NCI-H2196 treated with DMSO at 0.1 percent for 48 hours (cell line): ENCODE measurements at regions not wholly inside any gene's neighbourhood (a gene's known extent, or its start where the extent isn't known, plus 50 kb on each side); places are given as distances from the start of the nearest gene placed in this dataset.

Experiments
- DNase-seq: peaks from one replicate; lab custom pipeline; 2025; ENCODE audit not compliant: unreplicated experiment; lab: John Stamatoyannopoulos, UW

DNA sequence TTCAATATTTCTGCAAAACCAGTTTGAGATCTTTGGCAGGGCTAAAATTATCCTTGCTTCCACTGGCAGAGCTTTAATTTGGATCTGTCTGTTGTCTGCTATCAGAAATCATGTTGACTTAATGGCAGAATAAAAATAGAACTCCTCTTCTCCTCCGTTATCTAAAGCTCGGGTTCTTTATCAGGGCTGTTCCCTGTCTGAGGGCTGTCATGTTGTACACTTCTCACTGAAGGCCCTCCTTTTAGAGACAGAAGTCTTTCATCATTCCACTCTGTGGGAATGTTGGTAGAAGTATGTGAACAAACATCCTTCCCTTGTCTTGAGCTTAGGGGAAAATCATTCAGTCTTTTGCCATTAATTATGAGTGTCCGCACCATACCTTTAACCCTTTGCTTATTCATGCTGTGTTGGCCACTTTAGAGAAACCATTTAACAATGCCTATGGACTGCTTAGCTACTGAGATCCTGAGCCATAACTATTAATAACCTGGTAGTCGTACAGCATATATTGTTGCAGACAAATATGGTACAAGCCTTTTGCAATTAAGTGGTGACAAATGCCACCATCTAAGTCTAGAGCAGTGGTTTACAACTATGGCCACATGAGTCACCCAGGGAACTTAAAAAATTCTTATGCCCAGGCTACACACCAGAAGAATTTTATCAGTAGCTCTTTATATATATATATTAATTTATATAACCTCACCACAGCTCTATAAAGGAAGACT, 226.0 kb upstream of the TPM1 start:
- no peak for DNase-seq

DNA sequence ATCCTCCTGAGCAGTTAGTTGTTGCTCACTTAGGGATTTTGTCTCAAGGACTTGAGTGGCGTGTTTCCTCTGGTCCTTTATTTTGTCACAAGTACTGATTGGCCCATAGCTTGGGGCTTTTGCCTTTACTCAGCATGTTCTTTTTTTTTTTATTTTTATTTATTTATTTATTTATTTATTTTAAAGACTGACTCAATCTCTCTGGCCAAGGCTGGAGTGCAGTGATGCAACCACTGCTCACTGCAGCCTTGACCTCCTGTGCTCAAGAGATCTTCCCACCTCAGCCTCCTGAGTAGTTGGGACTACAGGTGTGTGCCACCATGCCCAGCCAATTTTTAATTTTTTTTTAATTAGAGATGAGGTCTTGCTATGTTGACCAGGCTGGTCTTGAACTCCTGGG, 223.9 kb upstream of the TPM1 start:
- no peak for DNase-seq

DNA sequence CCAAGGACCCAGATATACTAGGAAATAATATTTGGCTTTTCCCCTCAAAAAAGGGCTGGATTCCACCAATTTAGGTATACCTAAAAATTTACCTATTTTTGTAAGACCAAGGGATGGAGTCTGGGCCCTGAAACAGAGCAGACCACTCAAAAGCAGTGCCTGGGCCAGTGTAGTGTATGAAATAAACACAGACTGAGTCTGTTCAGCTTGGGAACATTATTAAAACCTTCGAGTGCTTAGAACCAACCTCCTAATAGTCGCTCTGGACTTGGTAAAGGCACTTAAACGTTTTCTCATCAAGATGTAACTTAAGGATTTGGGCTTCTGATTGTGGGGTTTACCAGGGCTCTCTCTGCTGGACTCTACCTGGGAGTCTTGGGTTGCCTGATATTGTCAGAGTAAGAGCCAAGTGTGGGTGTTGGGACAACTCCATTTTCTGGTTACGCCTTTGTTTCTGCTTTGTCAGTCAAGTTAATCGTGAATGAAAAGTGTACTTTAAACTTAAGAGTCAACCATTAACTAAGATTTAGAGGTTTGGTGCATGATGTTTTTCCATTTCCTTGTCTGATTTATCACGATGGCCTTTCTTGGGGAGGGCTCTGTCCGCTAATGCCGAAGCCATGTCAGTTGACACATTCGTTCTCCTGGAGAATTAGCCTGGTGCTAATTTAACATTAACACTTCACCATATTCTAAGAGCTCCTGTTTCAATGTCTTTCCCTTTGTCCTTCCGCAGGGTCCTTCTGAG, 221.0 kb upstream of the TPM1 start:
- DNase-seq, result no peak

- DNase-seq, result no peak
Measured at GRCh38 chr15:62822228-62822627, 220.3 kb upstream of the TPM1 start.

DNA sequence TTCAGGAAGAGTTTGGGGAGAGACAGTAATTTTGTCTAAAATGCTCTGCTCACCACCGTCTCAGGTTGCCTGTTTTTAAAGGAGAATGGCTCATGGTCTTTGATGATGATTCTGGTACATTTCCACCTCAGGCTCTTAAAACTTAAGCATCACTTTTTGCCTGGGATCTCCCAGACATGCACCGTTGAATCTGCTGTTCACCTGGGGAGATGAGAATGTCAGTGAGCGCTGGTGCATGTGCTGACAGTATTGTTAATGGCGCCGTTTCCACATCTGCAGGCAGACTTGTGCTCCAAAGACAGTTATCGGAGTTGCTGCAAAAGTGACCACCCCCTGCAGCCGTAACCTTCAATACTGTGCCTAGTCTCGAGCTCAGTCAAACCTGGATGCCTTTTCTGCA, 219.0 kb upstream of the TPM1 start:
- no peak for DNase-seq

DNA sequence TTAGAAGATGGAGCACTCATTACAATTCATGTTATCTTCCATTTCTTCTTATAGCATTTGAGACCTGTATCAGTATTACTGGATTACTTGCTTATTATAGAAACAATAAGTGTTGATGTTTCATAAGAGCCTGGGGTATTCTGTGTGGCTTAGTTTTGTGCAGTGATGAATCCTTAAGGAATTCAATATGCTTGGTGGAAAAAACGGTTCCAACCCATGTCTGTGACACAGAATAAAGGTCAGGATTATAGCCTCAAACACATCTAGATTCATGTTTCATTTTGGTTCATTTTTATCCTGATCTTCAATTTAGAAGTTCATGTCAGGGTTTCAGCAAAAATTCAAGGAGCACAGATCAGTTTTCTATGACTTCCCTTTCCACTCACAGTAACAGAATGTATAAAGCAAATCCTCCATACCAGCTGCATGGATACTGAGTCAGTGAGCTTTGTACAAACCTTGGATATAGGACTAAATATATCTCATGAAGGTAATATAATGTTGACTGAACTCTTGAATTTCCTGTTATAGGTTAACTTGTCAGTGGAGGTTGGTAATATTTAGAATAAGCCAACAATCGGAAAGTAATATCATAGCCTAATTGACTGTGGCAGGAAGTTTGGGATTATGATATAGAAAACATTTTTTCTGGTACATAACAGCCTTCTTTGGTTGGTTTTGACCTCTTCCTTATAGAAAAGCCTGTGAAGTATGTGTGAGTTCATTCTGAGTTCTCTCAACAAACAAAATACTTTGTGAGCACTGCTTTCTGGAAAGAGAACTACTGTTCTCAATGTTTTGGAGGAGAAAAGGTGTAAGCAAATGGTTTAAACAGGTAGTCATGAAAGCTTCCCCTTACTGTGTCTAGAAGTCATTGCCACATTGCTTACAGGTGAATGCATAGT, 218.2 kb upstream of the TPM1 start:
- no peak for DNase-seq

DNA sequence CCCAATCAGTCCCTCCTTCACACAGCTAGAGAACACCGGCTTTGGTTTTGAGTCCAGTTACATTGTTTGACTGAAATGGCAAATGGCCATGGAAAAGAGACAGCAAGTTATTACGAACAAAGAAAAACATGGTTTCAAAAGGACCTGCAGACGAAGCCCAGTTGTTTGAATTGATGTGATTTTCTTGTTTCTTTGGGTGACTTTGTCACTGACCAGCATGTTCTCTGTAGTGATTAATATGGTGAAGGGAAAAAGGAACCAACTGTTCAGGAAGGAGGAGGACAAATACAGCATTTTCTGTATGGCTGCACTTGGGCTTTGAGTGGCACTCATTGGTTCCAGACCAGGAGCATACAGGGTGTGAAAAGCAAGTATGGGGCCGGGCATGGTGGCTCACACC, 217.4 kb upstream of the TPM1 start:
- DNase-seq, result no peak

DNA sequence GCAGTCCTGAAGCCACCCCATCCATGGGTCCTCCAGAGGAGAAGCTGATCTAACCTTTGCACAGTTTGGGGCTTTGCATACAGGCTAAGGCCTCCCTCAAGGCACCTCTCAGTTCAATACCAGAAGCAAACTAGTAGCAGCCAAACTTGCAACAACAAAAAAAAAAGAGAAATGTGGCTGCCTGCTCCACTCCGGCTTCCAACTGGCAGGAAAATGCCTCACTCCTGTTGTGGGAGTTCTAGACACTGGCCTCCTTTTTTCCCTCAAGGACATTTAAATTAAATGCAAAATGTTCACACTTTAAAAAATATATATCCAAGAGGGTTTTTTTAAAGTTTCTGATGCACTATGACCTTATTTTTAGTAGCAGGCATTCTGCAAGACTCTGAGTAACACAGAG, 216.0 kb upstream of the TPM1 start:
- no peak for DNase-seq

- no peak for DNase-seq
Measured at GRCh38 chr15:62828364-62828763, 214.2 kb upstream of the TPM1 start.

- no peak for DNase-seq
Measured at GRCh38 chr15:62832231-62832630, 210.3 kb upstream of the TPM1 start.

GRCh38 chr15:62833646-62834045, 208.9 kb upstream of the TPM1 start:
- no peak for DNase-seq

DNA sequence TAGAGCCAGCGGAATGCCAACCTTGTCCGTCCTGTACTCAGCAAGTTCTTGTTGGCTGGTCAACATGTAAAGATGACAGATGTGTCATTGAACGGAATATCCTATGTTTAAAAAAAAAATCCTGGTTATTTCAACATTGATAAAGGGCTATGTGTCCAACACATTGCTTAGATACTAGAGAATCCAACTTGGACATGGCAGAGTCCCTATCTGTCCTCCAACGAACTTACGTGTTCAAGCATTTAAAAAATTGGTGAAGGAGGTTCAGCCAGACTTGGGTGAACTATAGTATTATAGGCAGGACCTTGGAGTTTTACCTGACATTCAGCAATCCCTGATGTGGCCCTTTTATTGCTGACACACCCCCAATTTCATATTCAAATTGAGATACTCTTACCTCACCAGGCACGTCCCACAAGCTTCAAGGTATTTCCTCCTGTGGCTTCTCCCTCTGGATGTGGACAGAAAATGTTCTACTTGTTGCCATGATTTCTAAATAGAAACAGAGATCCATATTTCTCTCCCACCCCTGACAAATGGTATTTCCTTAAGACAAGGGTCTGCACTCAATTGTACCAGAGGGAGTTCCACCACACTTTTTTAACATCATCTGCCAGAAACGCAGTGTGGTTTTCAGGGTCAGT, 207.7 kb upstream of the TPM1 start:
- DNase-seq, result no peak

GRCh38 chr15:62835351-62835750, 207.2 kb upstream of the TPM1 start:
- no peak for DNase-seq

- no peak for DNase-seq
Measured at GRCh38 chr15:62835762-62836161, 206.8 kb upstream of the TPM1 start.

GRCh38 chr15:62840526-62841268, 201.8 kb upstream of the TPM1 start:
- no peak for DNase-seq

DNA sequence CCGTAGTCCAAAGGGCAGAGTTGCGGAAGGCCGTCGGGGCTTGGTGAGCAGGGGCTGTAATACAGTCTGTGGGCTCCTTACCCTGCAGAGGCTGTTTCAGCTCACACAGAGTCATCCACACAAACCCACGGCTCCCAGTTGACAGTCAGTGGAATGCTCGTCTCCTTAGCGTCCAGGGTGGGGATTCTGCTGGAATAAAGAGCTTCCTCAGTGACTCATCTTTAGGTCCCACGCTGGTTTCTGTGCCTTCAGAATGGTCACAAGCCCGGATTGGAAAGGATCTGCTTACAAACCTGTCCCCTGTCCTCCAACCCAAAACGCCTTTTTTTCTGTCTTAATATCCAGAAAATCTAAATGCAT, 201.3 kb upstream of the TPM1 start:
- no peak for DNase-seq

- DNase-seq, result no peak
Measured at GRCh38 chr15:62841891-62842559, 200.5 kb upstream of the TPM1 start.

DNA sequence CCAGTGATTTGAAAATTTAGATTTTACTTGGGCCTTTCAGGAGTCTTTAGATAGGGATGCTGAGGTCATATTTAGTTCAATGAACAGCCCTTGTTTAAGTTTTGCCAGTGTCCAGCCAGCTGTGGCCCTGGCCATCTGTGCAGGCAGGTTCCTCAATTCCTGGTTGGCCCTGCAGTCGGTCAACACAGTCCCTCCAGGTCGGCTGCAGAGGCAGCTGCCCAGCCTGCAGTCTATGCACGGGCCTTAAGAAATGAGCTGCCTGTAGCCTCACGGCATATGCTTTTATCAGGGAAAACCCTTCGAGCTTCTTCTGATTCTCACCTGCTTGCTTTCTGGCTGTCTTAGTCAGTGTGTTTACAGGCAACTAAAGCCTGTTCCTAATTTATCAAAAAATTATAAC, 199.2 kb upstream of the TPM1 start:
- DNase-seq, result no peak

DNA sequence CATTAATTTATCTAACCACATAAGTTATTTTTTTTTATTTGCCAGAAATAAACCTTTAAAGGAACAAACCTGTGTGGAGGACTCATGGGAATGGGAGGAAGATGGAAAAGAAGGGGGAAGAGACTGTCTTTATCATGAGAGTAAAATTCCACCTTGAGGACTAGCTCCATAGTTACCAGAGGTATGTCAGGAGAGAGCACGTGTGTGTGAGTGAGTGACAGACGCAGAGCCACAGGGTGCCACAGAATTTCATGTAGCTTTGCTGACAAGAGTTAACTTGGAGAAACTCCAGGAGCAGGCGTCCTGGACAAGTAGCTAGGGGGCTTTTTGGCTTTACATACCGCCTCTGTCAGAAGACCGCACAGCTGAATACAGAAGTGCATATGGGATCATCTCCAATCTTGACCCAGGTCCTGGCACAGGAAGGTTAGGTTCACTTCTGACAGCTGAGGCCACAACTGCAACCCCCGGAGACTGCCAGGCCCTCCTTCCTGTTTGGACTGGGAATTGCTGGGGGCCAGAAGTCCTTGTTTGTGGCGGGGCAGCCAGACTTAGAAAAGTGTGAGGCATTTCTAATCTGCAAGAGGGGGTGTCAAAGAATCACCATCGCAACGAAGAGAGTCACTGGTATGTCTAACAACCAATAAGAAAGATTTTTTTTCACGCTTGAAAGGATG, 197.8 kb upstream of the TPM1 start:
- no peak for DNase-seq
